ENCODE measurements at regions not wholly inside any gene's neighbourhood (a gene's known extent, or its start where the extent isn't known, plus 50 kb on each side); places are given as distances from the start of the nearest gene placed in this dataset.

DNA sequence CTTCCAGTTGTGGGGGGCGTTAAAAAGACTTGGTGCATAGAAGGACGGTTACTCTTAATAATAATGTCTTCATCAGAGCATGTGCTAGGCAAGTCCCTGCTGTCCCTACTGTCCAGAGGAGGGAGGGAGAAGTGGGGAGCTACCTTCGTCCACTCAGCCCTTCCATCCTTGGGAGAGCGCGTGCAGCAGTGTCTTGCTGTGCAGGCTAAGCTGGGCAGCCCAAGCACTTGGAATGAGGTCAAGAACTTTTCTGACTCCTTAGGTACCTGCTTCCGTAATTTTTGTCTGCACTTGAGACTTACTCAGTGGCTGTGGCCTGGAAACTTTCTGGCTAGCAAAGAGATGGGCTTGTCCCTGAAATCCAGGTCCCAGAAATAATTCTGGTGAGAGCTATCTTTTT is 265.9 kb upstream of the SORCS1 start:
- no peak overlapping the region for H3K4me3 ChIP-seq
- H2AFZ ChIP-seq = no peak overlapping the region
- no peak for DNase-seq (ENCODE audit: low spot score)
- TF ChIP-seq EZH2phosphoT487 (IDR thresholded peaks at IDR 0.05; ENCODE audit: low read depth, severe bottlenecking, unreplicated experiment) (no peak), EZH2 (IDR thresholded peaks at IDR 0.05; ENCODE audit: borderline replicate concordance) (no peak)
- TF ChIP-seq, protein P1, sequence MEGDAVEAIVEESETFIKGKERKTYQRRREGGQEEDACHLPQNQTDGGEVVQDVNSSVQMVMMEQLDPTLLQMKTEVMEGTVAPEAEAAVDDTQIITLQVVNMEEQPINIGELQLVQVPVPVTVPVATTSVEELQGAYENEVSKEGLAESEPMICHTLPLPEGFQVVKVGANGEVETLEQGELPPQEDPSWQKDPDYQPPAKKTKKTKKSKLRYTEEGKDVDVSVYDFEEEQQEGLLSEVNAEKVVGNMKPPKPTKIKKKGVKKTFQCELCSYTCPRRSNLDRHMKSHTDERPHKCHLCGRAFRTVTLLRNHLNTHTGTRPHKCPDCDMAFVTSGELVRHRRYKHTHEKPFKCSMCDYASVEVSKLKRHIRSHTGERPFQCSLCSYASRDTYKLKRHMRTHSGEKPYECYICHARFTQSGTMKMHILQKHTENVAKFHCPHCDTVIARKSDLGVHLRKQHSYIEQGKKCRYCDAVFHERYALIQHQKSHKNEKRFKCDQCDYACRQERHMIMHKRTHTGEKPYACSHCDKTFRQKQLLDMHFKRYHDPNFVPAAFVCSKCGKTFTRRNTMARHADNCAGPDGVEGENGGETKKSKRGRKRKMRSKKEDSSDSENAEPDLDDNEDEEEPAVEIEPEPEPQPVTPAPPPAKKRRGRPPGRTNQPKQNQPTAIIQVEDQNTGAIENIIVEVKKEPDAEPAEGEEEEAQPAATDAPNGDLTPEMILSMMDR (IDR thresholded peaks at IDR 0.05; ENCODE audit: poor library complexity) = no peak
- no peak overlapping the region for H3K27ac ChIP-seq
- H3K27me3 ChIP-seq = no peaks in the 10 kb centered on the region
- 94% methylated on average over 6 of the region's 6 CpGs for WGBS (ENCODE audit: low lambda C conversion rate, missing lambda C conversion rate)
- no peaks in the 10 kb centered on the region for H3K9me2 ChIP-seq (replicated peaks; ENCODE audit: insufficient read depth)
- no peaks in the 10 kb centered on the region for H3K36me3 ChIP-seq (replicated peaks; ENCODE audit: insufficient read depth, low read depth)
- H3K9me3 ChIP-seq (ENCODE audit: low read depth) = no peaks in the 10 kb centered on the region
- H3K4me2 ChIP-seq = no peak overlapping the region
- H4K20me1 ChIP-seq (ENCODE audit: insufficient read depth, poor library complexity, severe bottlenecking) = no peaks in the 10 kb centered on the region
- no peaks in the 10 kb centered on the region for H3K4me1 ChIP-seq (ENCODE audit: insufficient read depth)
- no peaks in the 10 kb centered on the region for H3K79me2 ChIP-seq

DNA sequence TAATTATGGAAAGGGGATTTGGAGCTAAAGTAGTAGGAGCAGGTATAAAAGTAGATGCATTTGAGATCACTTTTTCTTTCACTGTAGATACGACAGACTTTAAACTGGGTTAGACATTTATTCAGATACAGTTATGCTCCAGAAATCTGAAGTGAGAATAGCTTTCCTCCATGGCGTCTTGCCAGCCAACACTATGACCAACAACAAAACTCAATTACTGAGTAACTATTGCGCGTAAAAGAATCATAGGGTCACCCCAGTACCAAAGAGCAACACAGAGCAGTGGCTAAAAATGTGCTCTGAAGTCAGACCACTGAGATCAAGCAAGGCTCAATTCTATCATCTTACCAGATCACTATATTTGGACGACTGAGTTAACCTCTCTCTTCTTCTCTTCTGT is 262.5 kb upstream of the SORCS1 start:
- H2AFZ ChIP-seq = no peak overlapping the region
- H3K4me3 ChIP-seq = no peak overlapping the region
- no peaks in the 10 kb centered on the region for H3K9me3 ChIP-seq (ENCODE audit: low read depth)
- 93% methylated on average over 5 of the region's 5 CpGs for WGBS (ENCODE audit: low lambda C conversion rate, missing lambda C conversion rate)
- H4K20me1 ChIP-seq (ENCODE audit: insufficient read depth, poor library complexity, severe bottlenecking) = no peaks in the 10 kb centered on the region
- no peaks in the 10 kb centered on the region for H3K36me3 ChIP-seq (replicated peaks; ENCODE audit: insufficient read depth, low read depth)
- no peaks in the 10 kb centered on the region for H3K4me1 ChIP-seq (ENCODE audit: insufficient read depth)
- H3K4me2 ChIP-seq = no peak overlapping the region
- no peaks in the 10 kb centered on the region for H3K9me2 ChIP-seq (replicated peaks; ENCODE audit: insufficient read depth)
- TF ChIP-seq, protein P1 (IDR thresholded peaks at IDR 0.05; ENCODE audit: poor library complexity) = no peak
- no peak for TF ChIP-seq EZH2phosphoT487 (IDR thresholded peaks at IDR 0.05; ENCODE audit: low read depth, severe bottlenecking, unreplicated experiment)
- TF ChIP-seq EZH2 (IDR thresholded peaks at IDR 0.05; ENCODE audit: borderline replicate concordance) = no peak
- no peak for DNase-seq (ENCODE audit: low spot score)
- H3K27ac ChIP-seq = no peak overlapping the region
- H3K79me2 ChIP-seq = no peaks in the 10 kb centered on the region
- H3K27me3 ChIP-seq = no peaks in the 10 kb centered on the region

DNA sequence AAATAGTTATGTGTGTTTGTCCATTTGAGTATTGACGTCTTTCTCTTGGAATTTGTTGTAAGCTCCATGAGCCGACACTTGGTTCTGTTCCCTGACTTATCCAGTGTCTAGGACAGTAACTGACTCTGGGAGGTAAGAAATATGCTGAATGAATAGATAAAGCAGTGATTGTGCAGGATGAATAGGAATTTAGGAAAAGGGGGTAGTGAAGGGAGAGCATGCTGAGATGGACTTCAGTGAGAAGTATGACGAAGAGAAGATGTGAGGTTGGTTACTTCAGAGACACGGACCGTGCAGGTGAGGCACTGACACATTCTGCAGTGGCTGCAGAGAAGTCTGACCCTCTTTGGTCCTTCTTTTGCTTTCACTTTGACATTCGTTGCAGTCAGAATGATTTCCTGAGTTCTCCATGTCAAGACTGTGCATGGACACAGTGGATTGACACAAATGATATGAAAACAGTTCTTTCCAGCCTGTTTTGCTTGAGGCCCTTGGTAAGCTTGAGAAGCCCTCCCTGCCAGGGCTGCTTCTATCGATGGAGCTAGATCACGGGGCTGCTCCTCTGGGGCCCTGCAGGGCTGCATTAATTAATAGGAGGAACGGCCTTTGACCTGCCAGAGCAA is 261.5 kb upstream of the SORCS1 start:
- no peaks in the 10 kb centered on the region for H4K20me1 ChIP-seq (ENCODE audit: insufficient read depth, poor library complexity, severe bottlenecking)
- no peak overlapping the region for H2AFZ ChIP-seq
- no peaks in the 10 kb centered on the region for H3K9me2 ChIP-seq (replicated peaks; ENCODE audit: insufficient read depth)
- no peaks in the 10 kb centered on the region for H3K79me2 ChIP-seq
- WGBS (ENCODE audit: low lambda C conversion rate, missing lambda C conversion rate) = 79% methylated on average over 9 of the region's 9 CpGs
- no peaks in the 10 kb centered on the region for H3K36me3 ChIP-seq (replicated peaks; ENCODE audit: insufficient read depth, low read depth)
- H3K4me2 ChIP-seq = no peak overlapping the region
- H3K4me3 ChIP-seq = no peak overlapping the region
- no peaks in the 10 kb centered on the region for H3K27me3 ChIP-seq
- TF ChIP-seq EZH2 (IDR thresholded peaks at IDR 0.05; ENCODE audit: borderline replicate concordance) = no peak
- TF ChIP-seq, protein P1 (IDR thresholded peaks at IDR 0.05; ENCODE audit: poor library complexity) = no peak
- no peak for TF ChIP-seq EZH2phosphoT487 (IDR thresholded peaks at IDR 0.05; ENCODE audit: low read depth, severe bottlenecking, unreplicated experiment)
- DNase-seq (ENCODE audit: low spot score) = no peak
- no peaks in the 10 kb centered on the region for H3K9me3 ChIP-seq (ENCODE audit: low read depth)
- H3K27ac ChIP-seq = no peak overlapping the region
- no peaks in the 10 kb centered on the region for H3K4me1 ChIP-seq (ENCODE audit: insufficient read depth)
